ENCODE measurements at regions not wholly inside any gene's neighbourhood (a gene's known extent, or its start where the extent isn't known, plus 50 kb on each side); places are given as distances from the start of the nearest gene placed in this dataset.

- no peak overlapping the region for H3K27ac ChIP-seq (ENCODE audit: low read depth, low read length)
- TF ChIP-seq CTCF (IDR thresholded peaks at IDR 0.05; ENCODE audit: low read depth, low read length), result no peak
- H3K27me3 ChIP-seq (ENCODE audit: control insufficient read depth, insufficient read depth, low read length), result no peaks in the 10 kb centered on the region
- POLR2A ChIA-PET, result no interaction called here
- DNase-seq (ENCODE audit: low read depth, low spot score), result no peak
- H3K9me3 ChIP-seq (ENCODE audit: control insufficient read depth, insufficient read depth, low read length), result peaks cover 3% of the 10 kb centered on the region
- CTCF ChIA-PET, result no interaction called here
- no peak overlapping the region for H3K4me3 ChIP-seq (ENCODE audit: low read depth, low read length)
Observed at GRCh38 chr16:79798416-79799053, 198.0 kb upstream of the MAF start.

GRCh38 chr16:79797486-79797885 is 196.9 kb upstream of the MAF start:
- no peak overlapping the region for H3K4me3 ChIP-seq (ENCODE audit: low read depth, low read length)
- ChIA-PET POLR2A (no interaction called here), CTCF (interaction anchor here (0.7 kb wide), 1 partner anchor 287 kb away, joined by 3 read pairs; no protein-coding TSS in a partner anchor)
- H3K9me3 ChIP-seq (ENCODE audit: control insufficient read depth, insufficient read depth, low read length), result peaks cover 3% of the 10 kb centered on the region
- DNase-seq (ENCODE audit: low read depth, low spot score), result no peak
- no peak overlapping the region for H3K27ac ChIP-seq (ENCODE audit: low read depth, low read length)
- TF ChIP-seq CTCF (IDR thresholded peaks at IDR 0.05; ENCODE audit: low read depth, low read length), result no peak
- H3K27me3 ChIP-seq (ENCODE audit: control insufficient read depth, insufficient read depth, low read length), result no peaks in the 10 kb centered on the region

- no peaks in the 10 kb centered on the region for H3K27me3 ChIP-seq (ENCODE audit: control insufficient read depth, insufficient read depth, low read length)
- ChIA-PET CTCF (no interaction called here), POLR2A (no interaction called here)
- no peak overlapping the region for H3K27ac ChIP-seq (ENCODE audit: low read depth, low read length)
- DNase-seq (ENCODE audit: low read depth, low spot score), result no peak
- peaks cover 3% of the 10 kb centered on the region; the same call in 1 of the 2 replicates for H3K9me3 ChIP-seq (ENCODE audit: control insufficient read depth, insufficient read depth, low read length)
- H3K4me3 ChIP-seq (ENCODE audit: low read depth, low read length), result no peak overlapping the region
- TF ChIP-seq CTCF (IDR thresholded peaks at IDR 0.05; ENCODE audit: low read depth, low read length), result no peak
Observed at GRCh38 chr16:79795556-79795955, 195.0 kb upstream of the MAF start.

- Histone ChIP-seq H3K4me3 (ENCODE audit: low read depth, low read length) (no peak overlapping the region), H3K27ac (ENCODE audit: low read depth, low read length) (no peak overlapping the region), H3K27me3 (ENCODE audit: control insufficient read depth, insufficient read depth, low read length) (no peaks in the 10 kb centered on the region), H3K9me3 (ENCODE audit: control insufficient read depth, insufficient read depth, low read length) (peaks cover 3% of the 10 kb centered on the region; the same call in 1 of the 2 replicates)
- ChIA-PET CTCF (no interaction called here), POLR2A (no interaction called here)
- no peak for TF ChIP-seq CTCF (IDR thresholded peaks at IDR 0.05; ENCODE audit: low read depth, low read length)
- DNase-seq (ENCODE audit: low read depth, low spot score), result no peak
Observed at GRCh38 chr16:79794941-79795340, 194.4 kb upstream of the MAF start.

- POLR2A ChIA-PET, result no interaction called here
- H3K27ac ChIP-seq (ENCODE audit: low read depth, low read length), result no peak overlapping the region
- no peak for DNase-seq (ENCODE audit: low read depth, low spot score)
- no peaks in the 10 kb centered on the region for H3K27me3 ChIP-seq (ENCODE audit: control insufficient read depth, insufficient read depth, low read length)
- no peak for TF ChIP-seq CTCF (IDR thresholded peaks at IDR 0.05; ENCODE audit: low read depth, low read length)
- peaks cover 3% of the 10 kb centered on the region; the same call in 1 of the 2 replicates for H3K9me3 ChIP-seq (ENCODE audit: control insufficient read depth, insufficient read depth, low read length)
- CTCF ChIA-PET, result no interaction called here
- H3K4me3 ChIP-seq (ENCODE audit: low read depth, low read length), result no peak overlapping the region
Observed at GRCh38 chr16:79792664-79793351, 192.3 kb upstream of the MAF start.
